ENCODE measurements at regions not wholly inside any gene's neighbourhood (a gene's known extent, or its start where the extent isn't known, plus 50 kb on each side); places are given as distances from the start of the nearest gene placed in this dataset.

GRCh38 chr14:49139593-49139992, 446.6 kb downstream of the RPS29 start:
- no peak overlapping the region for H3K27ac Mint-ChIP-seq
- DNase-seq (no peak), ATAC-seq (ENCODE audit: low read depth) (no peak)
- ChIA-PET POLR2A (no interaction called here), CTCF (no interaction called here)
- H3K79me2 ChIP-seq (ENCODE audit: control insufficient read depth, insufficient read depth, low read length), result no peaks in the 10 kb centered on the region
- H3K27ac ChIP-seq (ENCODE audit: low read length in 2 of 2), result no peak overlapping the region
- H3K4me3 Mint-ChIP-seq, result no peak overlapping the region
- H3K9me3 Mint-ChIP-seq (ENCODE audit: insufficient read depth), result no peaks in the 10 kb centered on the region
- H3K36me3 ChIP-seq (replicated peaks in 1 of 2; ENCODE audit: control extremely low read depth in 1 of 2, control insufficient read depth in 1 of 2, extremely low read depth in 1 of 2, insufficient read depth in 2 of 2, low read length in 1 of 2), result no peaks in the 10 kb centered on the region
- H3K9ac ChIP-seq (ENCODE audit: low read length), result no peak overlapping the region
- no peaks in the 10 kb centered on the region for H4K20me1 ChIP-seq (ENCODE audit: control insufficient read depth, insufficient read depth, low read length, poor library complexity, severe bottlenecking)
- no peaks in the 10 kb centered on the region for H3K4me1 Mint-ChIP-seq
- H3K4me1 ChIP-seq (ENCODE audit: control insufficient read depth in 2 of 2, insufficient read depth in 2 of 2, low read length in 2 of 2), result no peaks in the 10 kb centered on the region
- H3K4me2 ChIP-seq (replicated peaks; ENCODE audit: low read depth, low read length, poor library complexity, severe bottlenecking), result no peak overlapping the region
- TF ChIP-seq CTCF (IDR thresholded peaks at IDR 0.05) (no peak), EZH2 (IDR thresholded peaks at IDR 0.05; ENCODE audit: borderline replicate concordance, insufficient read depth, low read depth, low read length, poor library complexity, severe bottlenecking) (no peak)
- no peaks in the 10 kb centered on the region for H3K27me3 ChIP-seq (replicated peaks in 1 of 4; ENCODE audit: control extremely low read depth in 1 of 4, control insufficient read depth in 3 of 4, insufficient read depth in 4 of 4, low read length in 3 of 4)
- no peaks in the 10 kb centered on the region for H3K9me3 ChIP-seq (ENCODE audit: control extremely low read depth in 1 of 3, control insufficient read depth in 2 of 3, insufficient read depth in 1 of 3, low read length in 2 of 3)
- intact Hi-C loops (cut with micrococcal nuclease), result no loop called here
- no peaks in the 10 kb centered on the region for H3K27me3 Mint-ChIP-seq
- H2AFZ ChIP-seq (ENCODE audit: insufficient read depth, low read depth, low read length, poor library complexity, severe bottlenecking), result no peak overlapping the region
- no peak overlapping the region for H3K4me3 ChIP-seq (ENCODE audit: control extremely low read depth in 1 of 5, extremely low read depth in 1 of 5, insufficient read depth in 1 of 5, low read depth in 2 of 5, low read length in 4 of 5)
- WGBS (ENCODE audit: insufficient coverage), result no CpG with 5 or more reads among the region's 1 CpG

- no peaks in the 10 kb centered on the region for H3K4me1 ChIP-seq (ENCODE audit: control insufficient read depth in 2 of 2, insufficient read depth in 2 of 2, low read length in 2 of 2)
- H3K27me3 ChIP-seq (replicated peaks in 1 of 4; ENCODE audit: control extremely low read depth in 1 of 4, control insufficient read depth in 3 of 4, insufficient read depth in 4 of 4, low read length in 3 of 4), result no peaks in the 10 kb centered on the region
- H3K27ac ChIP-seq (ENCODE audit: low read length in 2 of 2), result no peak overlapping the region
- no peaks in the 10 kb centered on the region for H3K9me3 ChIP-seq (ENCODE audit: control extremely low read depth in 1 of 3, control insufficient read depth in 2 of 3, insufficient read depth in 1 of 3, low read length in 2 of 3)
- no peaks in the 10 kb centered on the region for H3K36me3 ChIP-seq (replicated peaks in 1 of 2; ENCODE audit: control extremely low read depth in 1 of 2, control insufficient read depth in 1 of 2, extremely low read depth in 1 of 2, insufficient read depth in 2 of 2, low read length in 1 of 2)
- no peak overlapping the region for H3K9ac ChIP-seq (ENCODE audit: low read length)
- ChIA-PET CTCF (no interaction called here), POLR2A (no interaction called here)
- 67% methylated on average over 1 of the region's 3 CpGs for WGBS (ENCODE audit: insufficient coverage)
- intact Hi-C loops (cut with micrococcal nuclease), result no loop called here
- no peak overlapping the region for H2AFZ ChIP-seq (ENCODE audit: insufficient read depth, low read depth, low read length, poor library complexity, severe bottlenecking)
- no peak overlapping the region for H3K4me3 ChIP-seq (ENCODE audit: control extremely low read depth in 1 of 5, extremely low read depth in 1 of 5, insufficient read depth in 1 of 5, low read depth in 2 of 5, low read length in 4 of 5)
- ATAC-seq (ENCODE audit: low read depth) (no peak), DNase-seq (no peak)
- TF ChIP-seq EZH2 (IDR thresholded peaks at IDR 0.05; ENCODE audit: borderline replicate concordance, insufficient read depth, low read depth, low read length, poor library complexity, severe bottlenecking) (no peak), CTCF (IDR thresholded peaks at IDR 0.05) (no peak)
- Mint-ChIP-seq H3K4me1 (no peaks in the 10 kb centered on the region), H3K4me3 (no peak overlapping the region), H3K27me3 (no peaks in the 10 kb centered on the region), H3K27ac (no peak overlapping the region), H3K9me3 (ENCODE audit: insufficient read depth) (peaks cover 2% of the 10 kb centered on the region)
- H3K79me2 ChIP-seq (ENCODE audit: control insufficient read depth, insufficient read depth, low read length), result no peaks in the 10 kb centered on the region
- H3K4me2 ChIP-seq (replicated peaks; ENCODE audit: low read depth, low read length, poor library complexity, severe bottlenecking), result no peak overlapping the region
- H4K20me1 ChIP-seq (ENCODE audit: control insufficient read depth, insufficient read depth, low read length, poor library complexity, severe bottlenecking), result no peaks in the 10 kb centered on the region
These were observed 451.2 kb downstream of the RPS29 start for GRCh38 chr14:49134940-49135339.
